ENCODE measurements at regions not wholly inside any gene's neighbourhood (a gene's known extent, or its start where the extent isn't known, plus 50 kb on each side); places are given as distances from the start of the nearest gene placed in this dataset.

GRCh38 chr9:91029650-91030361 is 228.2 kb downstream of the SYK start:
- no peaks in the 10 kb centered on the region for H3K9me3 Mint-ChIP-seq (ENCODE audit: unreplicated experiment)
- intact Hi-C loops (cut with micrococcal nuclease), result no loop called here
- H3K27me3 Mint-ChIP-seq (ENCODE audit: insufficient read depth, unreplicated experiment), result no peaks in the 10 kb centered on the region
- no peak for TF ChIP-seq CTCF (IDR thresholded peaks at IDR 0.05; ENCODE audit: unreplicated experiment)
- peaks cover 5% of the 10 kb centered on the region for H3K4me1 Mint-ChIP-seq (ENCODE audit: insufficient read depth, unreplicated experiment)
- BruUV-seq (replicated peaks), result no TSS peak
- DNase-seq (ENCODE audit: unreplicated experiment), result no peak
- CTCF ChIA-PET, result interaction anchor here (0.6 kb wide), 1 partner anchor 1021 kb away, joined by 4 read pairs; no protein-coding TSS in a partner anchor
- POLR2A ChIA-PET, result interaction anchor here (0.6 kb wide), 1 partner anchor 83 kb away, joined by 3 read pairs; no protein-coding TSS in a partner anchor
- H3K36me3 Mint-ChIP-seq (ENCODE audit: insufficient read depth, unreplicated experiment), result no peaks in the 10 kb centered on the region
- H3K27ac Mint-ChIP-seq (ENCODE audit: low read depth, unreplicated experiment), result no peak overlapping the region
- H3K4me3 Mint-ChIP-seq (ENCODE audit: unreplicated experiment), result no peak overlapping the region

GRCh38 chr9:91032121-91032531 is 230.5 kb downstream of the SYK start:
- Mint-ChIP-seq H3K4me1 (ENCODE audit: insufficient read depth, unreplicated experiment) (peaks cover 8% of the 10 kb centered on the region), H3K4me3 (ENCODE audit: unreplicated experiment) (no peak overlapping the region), H3K36me3 (ENCODE audit: insufficient read depth, unreplicated experiment) (no peaks in the 10 kb centered on the region), H3K9me3 (ENCODE audit: unreplicated experiment) (no peaks in the 10 kb centered on the region), H3K27me3 (ENCODE audit: insufficient read depth, unreplicated experiment) (no peaks in the 10 kb centered on the region), H3K27ac (ENCODE audit: low read depth, unreplicated experiment) (no peak overlapping the region)
- ChIA-PET POLR2A (interaction anchor here (2.2 kb wide), 1 partner anchor 8 kb away, joined by 6 read pairs; no protein-coding TSS in a partner anchor), CTCF (no interaction called here)
- BruUV-seq (replicated peaks), result no TSS peak
- no peak for TF ChIP-seq CTCF (IDR thresholded peaks at IDR 0.05; ENCODE audit: unreplicated experiment)
- intact Hi-C loops (cut with micrococcal nuclease), result no loop called here
- no peak for DNase-seq (ENCODE audit: unreplicated experiment)

GRCh38 chr9:91033270-91033669 is 231.7 kb downstream of the SYK start:
- intact Hi-C loops (cut with micrococcal nuclease), result no loop called here
- ChIA-PET CTCF (interaction anchor here (0.7 to 0.8 kb wide), 3 partner anchors 19 to 1634 kb away, joined by 3 to 4 read pairs (median 3); no protein-coding TSS in a partner anchor), POLR2A (interaction anchor here (0.6 to 2.2 kb wide), 2 partner anchors 9 to 41 kb away, joined by 3 to 6 read pairs; no protein-coding TSS in a partner anchor)
- H3K36me3 Mint-ChIP-seq (ENCODE audit: insufficient read depth, unreplicated experiment), result peaks cover 3% of the 10 kb centered on the region
- no peak for TF ChIP-seq CTCF (IDR thresholded peaks at IDR 0.05; ENCODE audit: unreplicated experiment)
- peaks cover 19% of the 10 kb centered on the region for H3K4me1 Mint-ChIP-seq (ENCODE audit: insufficient read depth, unreplicated experiment)
- BruUV-seq (replicated peaks), result no TSS peak
- no peak overlapping the region for H3K4me3 Mint-ChIP-seq (ENCODE audit: unreplicated experiment)
- H3K27me3 Mint-ChIP-seq (ENCODE audit: insufficient read depth, unreplicated experiment), result no peaks in the 10 kb centered on the region
- H3K9me3 Mint-ChIP-seq (ENCODE audit: unreplicated experiment), result no peaks in the 10 kb centered on the region
- H3K27ac Mint-ChIP-seq (ENCODE audit: low read depth, unreplicated experiment), result no peak overlapping the region
- no peak for DNase-seq (ENCODE audit: unreplicated experiment)

- H3K27ac Mint-ChIP-seq (ENCODE audit: low read depth, unreplicated experiment), result no peak overlapping the region
- H3K9me3 Mint-ChIP-seq (ENCODE audit: unreplicated experiment), result no peaks in the 10 kb centered on the region
- POLR2A ChIA-PET, result interaction anchor here (1.2 to 2.2 kb wide), 2 partner anchors 10 to 33 kb away, joined by 3 to 6 read pairs; no protein-coding TSS in a partner anchor
- peaks cover 4% of the 10 kb centered on the region for H3K36me3 Mint-ChIP-seq (ENCODE audit: insufficient read depth, unreplicated experiment)
- H3K27me3 Mint-ChIP-seq (ENCODE audit: insufficient read depth, unreplicated experiment), result no peaks in the 10 kb centered on the region
- CTCF ChIA-PET, result interaction anchor here (0.6 to 1.1 kb wide), 3 partner anchors 19 to 1043 kb away, joined by 3 to 4 read pairs (median 3); no protein-coding TSS in a partner anchor
- H3K4me3 Mint-ChIP-seq (ENCODE audit: unreplicated experiment), result no peak overlapping the region
- no TSS peak for BruUV-seq (replicated peaks)
- peaks cover 24% of the 10 kb centered on the region for H3K4me1 Mint-ChIP-seq (ENCODE audit: insufficient read depth, unreplicated experiment)
- intact Hi-C loops (cut with micrococcal nuclease), result no loop called here
- TF ChIP-seq CTCF (IDR thresholded peaks at IDR 0.05; ENCODE audit: unreplicated experiment), result peak; percentile 56
- peak; percentile 63 for DNase-seq (ENCODE audit: unreplicated experiment)
These were observed 232.2 kb downstream of the SYK start for GRCh38 chr9:91033797-91034196.

Measured in MCF 10A (cell line).